Globus pallidus (tissue), 1 donor: ENCODE measurements at regions not wholly inside any gene's neighbourhood (a gene's known extent, or its start where the extent isn't known, plus 50 kb on each side); places are given as distances from the start of the nearest gene placed in this dataset.

Experiments used
- DNase-seq: peaks from one replicate; pipeline ENCODE4 v3.0.0-alpha.2; 2015; ENCODE audit warnings: low spot score

- no peak for DNase-seq
These were observed 211.2 kb upstream of the GPR26 start for GRCh38 chr10:123454987-123455386.

- DNase-seq = no peak
These were observed 210.3 kb upstream of the GPR26 start for GRCh38 chr10:123455861-123456260.

GRCh38 chr10:123458933-123459332, 207.2 kb upstream of the GPR26 start:
- DNase-seq = no peak

GRCh38 chr10:123459371-123460091, 206.6 kb upstream of the GPR26 start:
- no peak for DNase-seq

GRCh38 chr10:123462246-123462645, 203.9 kb upstream of the GPR26 start:
- DNase-seq = no peak

GRCh38 chr10:123462756-123463155, 203.4 kb upstream of the GPR26 start:
- DNase-seq = no peak

GRCh38 chr10:123463181-123463580, 203.0 kb upstream of the GPR26 start:
- no peak for DNase-seq

- no peak for DNase-seq
These were observed 202.5 kb upstream of the GPR26 start for GRCh38 chr10:123463698-123464097.

GRCh38 chr10:123464430-123465323, 201.5 kb upstream of the GPR26 start:
- DNase-seq = no peak

- no peak for DNase-seq
These were observed 195.7 kb upstream of the GPR26 start for GRCh38 chr10:123470336-123470921.

GRCh38 chr10:123471811-123472210, 194.3 kb upstream of the GPR26 start:
- no peak for DNase-seq

GRCh38 chr10:123472606-123473005, 193.5 kb upstream of the GPR26 start:
- DNase-seq = no peak

GRCh38 chr10:123474700-123475099, 191.5 kb upstream of the GPR26 start:
- no peak for DNase-seq

- no peak for DNase-seq
These were observed 190.7 kb upstream of the GPR26 start for GRCh38 chr10:123475466-123475865.

GRCh38 chr10:123478116-123478515, 188.0 kb upstream of the GPR26 start:
- DNase-seq = no peak

GRCh38 chr10:123479640-123480039, 186.5 kb upstream of the GPR26 start:
- DNase-seq = no peak

GRCh38 chr10:123480344-123480743, 185.8 kb upstream of the GPR26 start:
- DNase-seq = no peak

GRCh38 chr10:123480845-123481244, 185.3 kb upstream of the GPR26 start:
- DNase-seq = no peak

GRCh38 chr10:123484722-123485121, 181.4 kb upstream of the GPR26 start:
- DNase-seq = no peak

- no peak for DNase-seq
These were observed 180.7 kb upstream of the GPR26 start for GRCh38 chr10:123485341-123485960.

- no peak for DNase-seq
These were observed 177.7 kb upstream of the GPR26 start for GRCh38 chr10:123488436-123488835.

- no peak for DNase-seq
These were observed 174.8 kb upstream of the GPR26 start for GRCh38 chr10:123491364-123491763.
